H1 (cell line): ENCODE measurements at regions not wholly inside any gene's neighbourhood (a gene's known extent, or its start where the extent isn't known, plus 50 kb on each side); places are given as distances from the start of the nearest gene placed in this dataset.

Experiments
- CTCF ChIA-PET: fragments of 300-600 bp; sonication (Branson Sonifier 250); formaldehyde crosslinking; loops from one replicate; lab custom pipeline; 2021; ENCODE audit not compliant: partially characterized antibody; lab: Charles Lee
- POLR2A ChIA-PET: fragments of 300-600 bp; sonication (Branson Sonifier 250); formaldehyde crosslinking; loops from one replicate; lab custom pipeline; 2021; ENCODE audit warnings: inconsistent platforms; ENCODE audit not compliant: partially characterized antibody; lab: Charles Lee
- DNase-seq, 2 experiments: peaks; one replicate each; pipeline versions ENCODE4 v3.0.0 to v3.0.0-alpha.2; 2010 to 2022; ENCODE audit warnings: low spot score in 2 of 2, low read depth in 1 of 2, mixed read lengths in 1 of 2
- FAIRE-seq: peaks from 2 replicates; lab custom pipeline; 2011; peaks lifted over from hg19 to GRCh38; lab: Jason Lieb, UNC
- H2AFZ ChIP-seq: 2 replicates; pipeline ENCODE4 v1.8.1; 2012; ENCODE audit warnings: low read length, inconsistent platforms
- H2AK5ac ChIP-seq: 2 replicates; pipeline ENCODE4 v1.6.1; 2013; ENCODE audit warnings: low read depth, low read length
- H2BK120ac ChIP-seq: replicated peaks from 2 replicates; pipeline ENCODE3; 2013; ENCODE audit warnings: low read depth, low read length, inconsistent platforms
- H2BK12ac ChIP-seq: 2 replicates; pipeline ENCODE4 v1.6.1; 2013; ENCODE audit warnings: low read depth, low read length
- H2BK15ac ChIP-seq: 2 replicates; pipeline ENCODE4 v1.6.1; 2013; ENCODE audit warnings: low read length
- H2BK20ac ChIP-seq: 2 replicates; pipeline ENCODE4 v1.6.1; 2013; ENCODE audit warnings: low read length
- H2BK5ac ChIP-seq: 2 replicates; pipeline ENCODE4 v1.6.1; 2013; ENCODE audit warnings: low read depth, low read length
- H3K14ac ChIP-seq: 2 replicates; pipeline ENCODE4 v1.6.1; 2013; ENCODE audit warnings: inconsistent platforms; ENCODE audit not compliant: insufficient read length
- H3K18ac ChIP-seq: 2 replicates; pipeline ENCODE4 v1.6.1; 2013; ENCODE audit warnings: low read length; ENCODE audit errors: extremely low read depth
- H3K23ac ChIP-seq: 2 replicates; pipeline ENCODE4 v1.6.1; 2013; ENCODE audit warnings: inconsistent platforms; ENCODE audit not compliant: insufficient read length
- H3K23me2 ChIP-seq: 2 replicates; pipeline ENCODE4 v1.6.1; 2013; ENCODE audit warnings: low read depth, low read length
- H3K27ac ChIP-seq: 2 replicates; pipeline ENCODE4 v1.6.1; 2011; ENCODE audit warnings: low read depth, low read length, inconsistent platforms
- H3K27me3 ChIP-seq, 4 experiments: replicated peaks in 1 of 4; 1 replicate in 1 of 4; 2 replicates in 3 of 4; pipeline versions ENCODE4 v1.6.1 to v1.8.1; 2011 to 2013; ENCODE audit warnings: low read length in 3 of 4, mild to moderate bottlenecking in 3 of 4, inconsistent platforms in 2 of 4, mixed read lengths in 2 of 4, moderate library complexity in 1 of 4; ENCODE audit not compliant: control insufficient read depth in 3 of 4, insufficient read depth in 3 of 4; ENCODE audit errors: extremely low read depth in 1 of 4
- H3K36me3 ChIP-seq, 4 experiments: 2 replicates each; pipeline versions ENCODE4 v1.6.1 to v1.8.1; 2011 to 2013; ENCODE audit warnings: mild to moderate bottlenecking in 4 of 4, low read length in 3 of 4, moderate library complexity in 2 of 4, control low read depth in 1 of 4, inconsistent platforms in 1 of 4; ENCODE audit not compliant: insufficient read depth in 4 of 4, control insufficient read depth in 2 of 4
- H3K4ac ChIP-seq: replicated peaks from 2 replicates; pipeline ENCODE3; 2013; ENCODE audit warnings: low read length, low read depth, mixed read lengths, inconsistent platforms; ENCODE audit not compliant: insufficient read length
- H3K4me1 ChIP-seq, 4 experiments: replicated peaks in 1 of 4; 1 replicate in 1 of 4; 2 replicates in 3 of 4; pipeline versions ENCODE4 v1.6.1 to v1.8.1; 2011 to 2013; ENCODE audit warnings: low read length in 3 of 4, inconsistent platforms in 2 of 4, mixed read lengths in 1 of 4; ENCODE audit not compliant: insufficient read depth in 4 of 4, control insufficient read depth in 3 of 4
- H3K4me2 ChIP-seq, 2 experiments: 2 replicates each; pipeline versions ENCODE4 v1.6.1 to v1.8.1; 2011 to 2013; ENCODE audit warnings: low read depth in 2 of 2, low read length in 2 of 2, control low read depth in 1 of 2, inconsistent platforms in 1 of 2, mild to moderate bottlenecking in 1 of 2; ENCODE audit not compliant: insufficient read depth in 1 of 2
- H3K4me3 ChIP-seq, 4 experiments: fragments of 200-600, 300-600 bp in 1 of 4; sonication (generic), shearing (Covaris generic), sonication (Bioruptor Twin) in 1 of 4; 2 replicates each; pipeline versions ENCODE4 v1.5.1 to v1.8.1; 2011 to 2016; ENCODE audit warnings: low read length in 4 of 4, low read depth in 3 of 4, control low read depth in 2 of 4, inconsistent platforms in 2 of 4, mild to moderate bottlenecking in 2 of 4, mixed read lengths in 1 of 4, moderate library complexity in 1 of 4; ENCODE audit not compliant: insufficient read depth in 2 of 4; ENCODE audit errors: extremely low read depth in 1 of 4
- H3K56ac ChIP-seq: replicated peaks from 2 replicates; pipeline ENCODE3; 2013; ENCODE audit warnings: low read depth, mild to moderate bottlenecking, mixed read lengths, low read length, inconsistent platforms; ENCODE audit not compliant: insufficient read length
- H3K79me1 ChIP-seq: 2 replicates; pipeline ENCODE4 v1.6.1; 2013; ENCODE audit warnings: low read depth, low read length, control low read depth
- H3K79me2 ChIP-seq, 2 experiments: 2 replicates each; pipeline versions ENCODE4 v1.6.1 to v1.8.1; 2012 to 2013; ENCODE audit warnings: low read length in 2 of 2, mild to moderate bottlenecking in 2 of 2, inconsistent platforms in 1 of 2; ENCODE audit not compliant: insufficient read depth in 2 of 2, control insufficient read depth in 1 of 2
- H3K9ac ChIP-seq, 4 experiments: replicated peaks in 1 of 4; 1 replicate in 1 of 4; 2 replicates in 3 of 4; pipeline versions ENCODE4 v1.6.1 to v1.8.1; 2011 to 2013; ENCODE audit warnings: low read depth in 3 of 4, low read length in 3 of 4, control low read depth in 2 of 4, mild to moderate bottlenecking in 2 of 4, moderate library complexity in 2 of 4, inconsistent platforms in 1 of 4; ENCODE audit errors: extremely low read depth in 1 of 4
- H3K9me3 ChIP-seq, 2 experiments: 2 replicates each; pipeline versions ENCODE4 v1.6.1 to v1.8.1; 2012 to 2013; ENCODE audit warnings: mild to moderate bottlenecking in 2 of 2, moderate library complexity in 2 of 2, control low read depth in 1 of 2, inconsistent platforms in 1 of 2, low read depth in 1 of 2, low read length in 1 of 2, mixed read lengths in 1 of 2; ENCODE audit not compliant: insufficient read depth in 2 of 2
- H4K20me1 ChIP-seq, 2 experiments: replicated peaks in 1 of 2; 2 replicates each; pipeline versions ENCODE3 to v1.8.1; 2011 to 2013; ENCODE audit warnings: inconsistent platforms in 2 of 2, low read length in 2 of 2, mild to moderate bottlenecking in 1 of 2; ENCODE audit not compliant: insufficient read depth in 2 of 2, control insufficient read depth in 1 of 2
- H4K5ac ChIP-seq: 2 replicates; pipeline ENCODE4 v1.6.1; 2013; ENCODE audit warnings: low read length, low read depth, mixed read lengths, inconsistent platforms; ENCODE audit not compliant: insufficient read length
- H4K8ac ChIP-seq: 2 replicates; pipeline ENCODE4 v1.8.0; 2013; ENCODE audit warnings: mild to moderate bottlenecking, moderate library complexity, low read length, inconsistent platforms; ENCODE audit not compliant: insufficient read depth; ENCODE audit errors: extremely low read depth
- H4K91ac ChIP-seq: replicated peaks from 2 replicates; pipeline ENCODE3; 2013; ENCODE audit warnings: low read length, mixed read lengths, inconsistent platforms; ENCODE audit not compliant: insufficient read length
- CEBPB ChIP-seq: IDR thresholded peaks from 2 replicates; pipeline ENCODE4 v1.6.1; 2012; ENCODE audit warnings: low read depth, low read length
- CHD1 ChIP-seq: IDR thresholded peaks from 2 replicates; pipeline ENCODE4 v1.6.1; 2012; ENCODE audit warnings: low read depth, low read length, improper control_type of control experiment
- CREB1 ChIP-seq: IDR thresholded peaks from 2 replicates; pipeline ENCODE4 v1.6.1; 2012; ENCODE audit warnings: inconsistent platforms
- CTBP2 ChIP-seq: IDR thresholded peaks from 2 replicates; pipeline ENCODE4 v1.7.0; 2011; ENCODE audit warnings: borderline replicate concordance, mild to moderate bottlenecking, moderate library complexity, mixed read lengths, low read length; ENCODE audit not compliant: insufficient read depth, insufficient read length
- EP300 ChIP-seq, 2 experiments: IDR thresholded peaks; 1 replicate in 1 of 2; 2 replicates in 1 of 2; pipeline ENCODE4 v1.6.1; 2011 to 2012; ENCODE audit warnings: low read depth in 2 of 2, low read length in 2 of 2, mild to moderate bottlenecking in 2 of 2, borderline replicate concordance in 1 of 2, inconsistent platforms in 1 of 2, moderate library complexity in 1 of 2
- FOSL1 ChIP-seq: IDR thresholded peaks from 2 replicates; pipeline ENCODE4 v1.6.1; 2011; ENCODE audit warnings: mild to moderate bottlenecking, low read depth, low read length, moderate library complexity; ENCODE audit not compliant: insufficient read depth
- GABPA ChIP-seq: IDR thresholded peaks from 2 replicates; pipeline ENCODE4 v1.6.1; 2011; ENCODE audit warnings: mild to moderate bottlenecking, low read length, moderate library complexity, borderline replicate concordance; ENCODE audit not compliant: insufficient read depth
- JUND ChIP-seq: IDR thresholded peaks from 2 replicates; pipeline ENCODE4 v1.6.1; 2011; ENCODE audit warnings: mild to moderate bottlenecking, improper control_type of control experiment, low read length
- KDM4A ChIP-seq: IDR thresholded peaks from one replicate; pipeline ENCODE4 v1.7.1; 2012; ENCODE audit warnings: low read depth, mild to moderate bottlenecking, moderate library complexity, low read length, inconsistent platforms; ENCODE audit not compliant: severe bottlenecking
- POLR2A ChIP-seq, 2 experiments: IDR thresholded peaks; 1 replicate in 1 of 2; 2 replicates in 1 of 2; pipeline ENCODE4 v1.6.1; 2011; ENCODE audit warnings: low read depth in 2 of 2, low read length in 2 of 2, mild to moderate bottlenecking in 2 of 2; ENCODE audit errors: control extremely low read depth in 1 of 2
- RNF2 ChIP-seq: fragments of 200-900, 300-1000 bp; sonication (generic); IDR thresholded peaks from 2 replicates; pipeline ENCODE4 v1.7.1; 2016; ENCODE audit warnings: borderline replicate concordance, low read depth, mild to moderate bottlenecking, antibody characterized with exemption, low read length; ENCODE audit not compliant: poor library complexity, severe bottlenecking; ENCODE audit errors: missing control alignments
- SIN3A ChIP-seq, 2 experiments: IDR thresholded peaks in 1 of 2; conservative IDR thresholded peaks in 1 of 2; 2 replicates each; pipeline ENCODE4 v1.6.1; 2011 to 2012; ENCODE audit warnings: low read length in 2 of 2, improper control_type of control experiment in 1 of 2, low read depth in 1 of 2, mild to moderate bottlenecking in 1 of 2
- WGBS, 2 experiments: shearing (Covaris generic) in 1 of 2; methylation state at CpG; one replicate each; pipeline versions ENCODE4 v1.1.6 to v1.1.7; 2013 to 2015; ENCODE audit warnings: low lambda C conversion rate in 2 of 2, mixed read lengths in 2 of 2, inconsistent platforms in 1 of 2, low coverage in 1 of 2, missing lambda C conversion rate in 1 of 2; ENCODE audit not compliant: insufficient replicate concordance in 2 of 2, insufficient coverage in 1 of 2, insufficient read length in 1 of 2; ENCODE audit errors: extremely low coverage in 1 of 2, missing lambda C conversion rate in 1 of 2; 5-methylcytosine and 5-hydroxymethylcytosine counted together
- TF ChIP-seq, protein P1 (sequence below): IDR thresholded peaks from 2 replicates; pipeline ENCODE4 v1.6.1; 2012; ENCODE audit warnings: inconsistent platforms

DNA sequence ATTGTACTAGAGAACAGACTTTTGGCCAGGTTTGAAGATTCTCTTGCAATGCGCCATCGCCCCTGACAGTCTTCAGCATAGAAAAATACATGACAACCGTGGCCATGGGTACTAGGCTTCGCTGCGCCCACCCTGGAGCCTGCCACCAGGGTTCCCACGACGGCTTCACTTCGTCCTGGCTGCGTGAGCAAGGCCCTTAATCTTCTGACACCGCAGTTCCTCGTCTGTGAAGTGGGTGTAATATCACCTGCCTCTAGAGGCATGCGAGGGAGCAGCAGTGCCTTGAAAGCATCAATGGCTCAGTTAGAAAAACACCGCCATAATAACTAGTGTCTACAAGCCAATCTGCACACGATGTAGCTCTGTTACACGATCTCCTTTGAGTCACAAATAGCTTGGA is 175.2 kb upstream of the HS6ST1 start:
- Histone ChIP-seq H3K4ac (no peak overlapping the region), H3K14ac (no peak overlapping the region), H3K9me3 (peaks cover 0 to 4% of the 10 kb centered on the region in 2 experiments; a peak in 1 of 4 replicates), H2BK120ac (no peak overlapping the region), H4K91ac (no peak overlapping the region), H3K23me2 (no peaks in the 10 kb centered on the region), H3K23ac (no peak overlapping the region), H2AFZ (no peak overlapping the region), H3K9ac (peak overlapping the region in 1 of 4 experiments; percentile 0; a peak in 2 of 7 replicates), H3K27ac (no peak overlapping the region), H2BK15ac (0 out of 2 replicates have a peak overlapping the region, but pooled peaks have one; percentile 89), H2BK5ac (no peak overlapping the region; the same call in 1 of the 2 replicates), H3K18ac (peak overlapping the region; percentile 63; the same call in 1 of the 2 replicates), H2AK5ac (0 out of 2 replicates have a peak overlapping the region, but pooled peaks have one; percentile 78), H4K5ac (no peak overlapping the region), H3K27me3 (no peaks in the 10 kb centered on the region; a peak in 1 of 7 replicates), H4K8ac (no peak overlapping the region), H4K20me1 (no peaks in the 10 kb centered on the region), H2BK12ac (peak overlapping the region; percentile 32; the same call in 1 of the 2 replicates), H3K4me1 (peaks cover 14 to 44% (median 26%) of the 10 kb centered on the region in 4 experiments), H3K56ac (no peak overlapping the region), H3K4me3 (no peak overlapping the region), H3K79me1 (no peaks in the 10 kb centered on the region), H2BK20ac (peak overlapping the region; percentile 40; the same call in 1 of the 2 replicates), H3K36me3 (no peaks in the 10 kb centered on the region), H3K79me2 (no peaks in the 10 kb centered on the region), H3K4me2 (peak overlapping the region in 1 of 2 experiments; percentile 25; a peak in 1 of 4 replicates)
- WGBS, 2 experiments: 92% methylated on average over 15 of the region's 15 CpGs; no CpG with 5 or more reads in 1 of the 2 experiments
- ChIA-PET POLR2A (no interaction called here), CTCF (interaction anchor here (0.6 to 1.9 kb wide), 6 partner anchors 12 to 178 kb away, joined by 3 to 4 read pairs (median 3); no protein-coding TSS in a partner anchor)
- DNase-seq (no peak), FAIRE-seq (no peak)
- TF ChIP-seq KDM4A (no peak), CHD1 (no peak), POLR2A (IDR thresholded peaks at IDR 0.05; ENCODE audit: control extremely low read depth in 1 of 2, low read depth in 2 of 2, low read length in 2 of 2) (no peak), CTBP2 (no peak), FOSL1 (no peak), RNF2 (no peak), SIN3A (conservative IDR thresholded peaks at IDR 0.05 in 1 of 2, IDR thresholded peaks at IDR 0.05 in 1 of 2; ENCODE audit: low read depth in 1 of 2, low read length in 2 of 2) (no peak), EP300 (IDR thresholded peaks at IDR 0.05; ENCODE audit: borderline replicate concordance in 1 of 2, low read depth in 2 of 2, low read length in 2 of 2) (no peak), GABPA (no peak), CREB1 (no peak), CEBPB (no peak), JUND (no peak)
- TF ChIP-seq, protein P1, sequence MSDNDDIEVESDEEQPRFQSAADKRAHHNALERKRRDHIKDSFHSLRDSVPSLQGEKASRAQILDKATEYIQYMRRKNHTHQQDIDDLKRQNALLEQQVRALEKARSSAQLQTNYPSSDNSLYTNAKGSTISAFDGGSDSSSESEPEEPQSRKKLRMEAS: no peak
